NAMALWA (cell line): ENCODE measurements at regions not wholly inside any gene's neighbourhood (a gene's known extent, or its start where the extent isn't known, plus 50 kb on each side); places are given as distances from the start of the nearest gene placed in this dataset.
"Not testable (repeated sequence)": the region's sequence is repeated elsewhere in the genome, so short reads cannot be mapped to it uniquely, and the experiment has no call there.

Experiments
- DNase-seq: peaks from one replicate; pipeline ENCODE4 v3.0.0-alpha.2; 2015; ENCODE audit warnings: low spot score

- DNase-seq, result no peak
Observed at GRCh38 chr3:30523366-30523765, 83.0 kb upstream of the TGFBR2 start.

- no peak for DNase-seq
Observed at GRCh38 chr3:30524357-30525040, 81.9 kb upstream of the TGFBR2 start.

- no peak for DNase-seq
Observed at GRCh38 chr3:30526031-30526430, 80.4 kb upstream of the TGFBR2 start.

GRCh38 chr3:30527186-30527585 is 79.2 kb upstream of the TGFBR2 start:
- DNase-seq, result no peak

GRCh38 chr3:30527720-30528119 is 78.7 kb upstream of the TGFBR2 start:
- DNase-seq, result no peak

GRCh38 chr3:30530084-30530483 is 76.3 kb upstream of the TGFBR2 start:
- no peak for DNase-seq

- DNase-seq, result no peak
Observed at GRCh38 chr3:30531017-30531570, 75.3 kb upstream of the TGFBR2 start.

- DNase-seq, result no peak
Observed at GRCh38 chr3:30535525-30535924, 70.9 kb upstream of the TGFBR2 start.

GRCh38 chr3:30538791-30539190 is 67.6 kb upstream of the TGFBR2 start:
- DNase-seq, result no peak

- no peak for DNase-seq
Observed at GRCh38 chr3:30539206-30539605, 67.2 kb upstream of the TGFBR2 start.

GRCh38 chr3:30539772-30540171 is 66.6 kb upstream of the TGFBR2 start:
- DNase-seq, result no peak

GRCh38 chr3:30541156-30541555 is 65.2 kb upstream of the TGFBR2 start:
- DNase-seq, result not testable (repeated sequence)

- no peak for DNase-seq
Observed at GRCh38 chr3:30542897-30543296, 63.5 kb upstream of the TGFBR2 start.

- no peak for DNase-seq
Observed at GRCh38 chr3:30544812-30545211, 61.6 kb upstream of the TGFBR2 start.

- DNase-seq, result no peak
Observed at GRCh38 chr3:30546934-30547333, 59.5 kb upstream of the TGFBR2 start.

- no peak for DNase-seq
Observed at GRCh38 chr3:30547716-30548115, 58.7 kb upstream of the TGFBR2 start.

GRCh38 chr3:30548600-30548999 is 57.8 kb upstream of the TGFBR2 start:
- peak; percentile 59 for DNase-seq

GRCh38 chr3:30549600-30549999 is 56.8 kb upstream of the TGFBR2 start:
- DNase-seq, result no peak

- DNase-seq, result no peak
Observed at GRCh38 chr3:30550246-30550645, 56.2 kb upstream of the TGFBR2 start.

- no peak for DNase-seq
Observed at GRCh38 chr3:30551266-30551665, 55.1 kb upstream of the TGFBR2 start.

- no peak for DNase-seq
Observed at GRCh38 chr3:30551927-30552326, 54.5 kb upstream of the TGFBR2 start.

GRCh38 chr3:30553641-30554316 is 52.6 kb upstream of the TGFBR2 start:
- no peak for DNase-seq

- DNase-seq, result no peak
Observed at GRCh38 chr3:30554317-30554690, 52.1 kb upstream of the TGFBR2 start.

- DNase-seq, result no peak
Observed at GRCh38 chr3:30555968-30556367, 50.4 kb upstream of the TGFBR2 start.
